HCT116 (cell line): ENCODE measurements at regions not wholly inside any gene's neighbourhood (a gene's known extent, or its start where the extent isn't known, plus 50 kb on each side); places are given as distances from the start of the nearest gene placed in this dataset.

Experiments
- ATAC-seq: fragments of 200-7000 bp; cut with Tn5 transposase; 2 replicates; pipeline ENCODE4 v1.9.1; 2020; ENCODE audit warnings: mild to moderate bottlenecking, moderate library complexity
- BruUV-seq: library from RNA; stranded (reverse); fragments of 400-500 nt; replicated peaks from 2 replicates; lab custom pipeline; 2021; lab: Mats Ljungman, UMichigan
- CTCF ChIA-PET: fragments of 300-600 bp; sonication (Branson Sonifier 250); formaldehyde crosslinking; loops from one replicate; lab custom pipeline; 2021; ENCODE audit warnings: antibody characterized with exemption; lab: Charles Lee
- POLR2A ChIA-PET: fragments of 300-600, 350-600 bp; sonication (Branson Sonifier 250); formaldehyde crosslinking; loops from one replicate; lab custom pipeline; 2021; ENCODE audit warnings: antibody characterized with exemption; lab: Charles Lee
- RAD21 ChIA-PET, 2 experiments: fragments of 300-600 bp; sonication (Branson Sonifier 250); formaldehyde crosslinking; loops; one replicate each; lab custom pipeline; 2023; ENCODE audit warnings: low total read pairs in 2 of 2; ENCODE audit not compliant: uncharacterized antibody in 2 of 2, unreplicated experiment in 2 of 2, low non-redundant PET in 1 of 2; lab: Charles Lee
- DNase-seq: peaks from one replicate; pipeline ENCODE4 v3.0.0-alpha.2; 2010; ENCODE audit warnings: low read depth, low spot score
- H2AFZ ChIP-seq: fragments of 200-600 bp; shearing (Covaris generic), sonication (generic); 2 replicates; pipeline ENCODE4 v1.6.1; 2017; ENCODE audit warnings: low read depth, mixed run types, mixed read lengths, antibody characterized with exemption, low read length; ENCODE audit not compliant: poor library complexity, severe bottlenecking
- H3K27ac ChIP-seq: 2 replicates; pipeline ENCODE4 v1.5.1; 2012; ENCODE audit warnings: low read depth, low read length
- H3K27me3 ChIP-seq: fragments of 200-600 bp; sonication (generic); 2 replicates; pipeline ENCODE4 v1.6.1; 2016; ENCODE audit warnings: mixed run types, low read length, mixed read lengths; ENCODE audit not compliant: insufficient read depth
- H3K36me3 ChIP-seq, 2 experiments: fragments of 200-500 bp in 1 of 2; fragments of 200-600 bp in 1 of 2; sonication (Bioruptor generic) in 1 of 2; sonication (generic) in 1 of 2; 2 replicates each; pipeline versions ENCODE4 v1.5.1 to v1.6.1; 2014 to 2016; ENCODE audit warnings: low read length in 2 of 2, inconsistent platforms in 1 of 2, mixed read lengths in 1 of 2, mixed run types in 1 of 2; ENCODE audit not compliant: insufficient read depth in 2 of 2, control insufficient read depth in 1 of 2
- H3K4me1 ChIP-seq, 2 experiments: fragments of 200-600 bp in 1 of 2; sonication (generic) in 1 of 2; 2 replicates each; pipeline versions ENCODE4 v1.5.1 to v1.6.1; 2012 to 2017; ENCODE audit warnings: low read length in 2 of 2, inconsistent platforms in 1 of 2, mild to moderate bottlenecking in 1 of 2, mixed read lengths in 1 of 2, mixed run types in 1 of 2, moderate library complexity in 1 of 2; ENCODE audit not compliant: insufficient read depth in 2 of 2, control insufficient read depth in 1 of 2
- H3K4me2 ChIP-seq: fragments of 200-600 bp; sonication (generic); 2 replicates; pipeline ENCODE4 v1.6.1; 2017; ENCODE audit warnings: mixed run types, low read length, mixed read lengths
- H3K4me3 ChIP-seq, 2 experiments: fragments of 200-600 bp in 1 of 2; sonication (generic) in 1 of 2; replicated peaks in 1 of 2; 2 replicates each; pipeline ENCODE4 v1.5.1; 2011 to 2016; ENCODE audit warnings: low read length in 2 of 2, control low read depth in 1 of 2, low read depth in 1 of 2, mild to moderate bottlenecking in 1 of 2, mixed read lengths in 1 of 2, mixed run types in 1 of 2
- H3K79me2 ChIP-seq: fragments of 200-600 bp; sonication (generic); 2 replicates; pipeline ENCODE4 v1.6.1; 2017; ENCODE audit warnings: mild to moderate bottlenecking, mixed run types, low read length, moderate library complexity, mixed read lengths; ENCODE audit not compliant: insufficient read depth
- H3K9ac ChIP-seq: fragments of 200-600 bp; sonication (generic); 2 replicates; pipeline ENCODE4 v1.6.1; 2016; ENCODE audit warnings: low read length, mixed read lengths
- H3K9me2 ChIP-seq: fragments of 200-600 bp; sonication (generic), shearing (Covaris generic); 2 replicates; pipeline ENCODE4 v1.6.1; 2017; ENCODE audit warnings: mixed run types, mild to moderate bottlenecking, moderate library complexity; ENCODE audit not compliant: insufficient read depth
- H3K9me3 ChIP-seq, 2 experiments: fragments of 200-500 bp in 1 of 2; fragments of 200-600 bp in 1 of 2; sonication (Bioruptor generic) in 1 of 2; sonication (generic) in 1 of 2; 2 replicates each; pipeline ENCODE4 v1.6.1; 2014 to 2017; ENCODE audit warnings: low read length in 2 of 2, mixed read lengths in 2 of 2, inconsistent platforms in 1 of 2, low read depth in 1 of 2, mild to moderate bottlenecking in 1 of 2, mixed run types in 1 of 2, moderate library complexity in 1 of 2; ENCODE audit not compliant: control insufficient read depth in 1 of 2, insufficient read depth in 1 of 2
- H4K20me1 ChIP-seq: fragments of 200-600 bp; sonication (generic), shearing (Covaris generic); 2 replicates; pipeline ENCODE4 v1.6.1; 2017; ENCODE audit warnings: mixed run types, mild to moderate bottlenecking, moderate library complexity; ENCODE audit not compliant: insufficient read depth
- ATF3 ChIP-seq: IDR thresholded peaks from 2 replicates; pipeline ENCODE4 v1.6.1; 2012
- CBX3 ChIP-seq: IDR thresholded peaks from 2 replicates; pipeline ENCODE4 v1.6.1; 2012; ENCODE audit warnings: low read depth
- CEBPB ChIP-seq: IDR thresholded peaks from 2 replicates; pipeline ENCODE4 v1.6.1; 2012; ENCODE audit warnings: low read depth
- CTCF ChIP-seq, 3 experiments: fragments of 200-600 bp in 1 of 3; sonication (generic) in 1 of 3; IDR thresholded peaks in 2 of 3; conservative IDR thresholded peaks in 1 of 3; 2 replicates each; pipeline ENCODE4 v1.5.1; 2012 to 2017; ENCODE audit warnings: low read depth in 2 of 3, low read length in 2 of 3, antibody characterized with exemption in 1 of 3, borderline replicate concordance in 1 of 3, control low read depth in 1 of 3, mild to moderate bottlenecking in 1 of 3, mixed read lengths in 1 of 3, mixed run types in 1 of 3, moderate library complexity in 1 of 3; ENCODE audit not compliant: insufficient read depth in 1 of 3
- ELF1 ChIP-seq: IDR thresholded peaks from 2 replicates; pipeline ENCODE4 v1.6.1; 2012; ENCODE audit warnings: low read depth, borderline replicate concordance
- EZH2 ChIP-seq: fragments of 200-600 bp; sonication (generic); IDR thresholded peaks from 2 replicates; pipeline ENCODE4 v1.6.1; 2017; ENCODE audit warnings: antibody characterized with exemption, mixed run types
- EZH2phosphoT487 ChIP-seq: fragments of 200-600 bp; IDR thresholded peaks from 2 replicates; pipeline ENCODE4 v1.6.1; 2018; ENCODE audit warnings: antibody characterized with exemption, borderline replicate concordance
- FOSL1 ChIP-seq: IDR thresholded peaks from 2 replicates; pipeline ENCODE4 v1.6.1; 2012; ENCODE audit warnings: low read depth
- JUND ChIP-seq: IDR thresholded peaks from 2 replicates; pipeline ENCODE4 v1.6.1; 2012
- MAX ChIP-seq: IDR thresholded peaks from 2 replicates; pipeline ENCODE4 v1.6.1; 2012
- POLR2A ChIP-seq: IDR thresholded peaks from 2 replicates; pipeline ENCODE4 v1.7.0; 2011; ENCODE audit warnings: borderline replicate concordance; ENCODE audit not compliant: insufficient read depth, insufficient read length; ENCODE audit errors: extremely low read depth
- RAD21 ChIP-seq: IDR thresholded peaks from 2 replicates; pipeline ENCODE4 v1.6.1; 2012; ENCODE audit warnings: low read depth, mild to moderate bottlenecking
- REST ChIP-seq: IDR thresholded peaks from 2 replicates; pipeline ENCODE4 v1.6.1; 2012; ENCODE audit warnings: low read depth
- SIN3A ChIP-seq: IDR thresholded peaks from 2 replicates; pipeline ENCODE4 v1.6.1; 2012; ENCODE audit warnings: low read depth
- SP1 ChIP-seq: IDR thresholded peaks from 2 replicates; pipeline ENCODE4 v1.6.1; 2012; ENCODE audit warnings: low read depth
- SRF ChIP-seq: IDR thresholded peaks from 2 replicates; pipeline ENCODE4 v1.6.1; 2012; ENCODE audit warnings: low read depth
- ZBTB33 ChIP-seq: IDR thresholded peaks from 2 replicates; pipeline ENCODE4 v1.6.1; 2011; ENCODE audit warnings: mild to moderate bottlenecking, low read length, moderate library complexity; ENCODE audit not compliant: insufficient replicate concordance; ENCODE audit errors: extremely low read depth
- ZNF274 ChIP-seq: fragments of 200-500 bp; sonication (Bioruptor generic); IDR thresholded peaks from 2 replicates; pipeline ENCODE4 v1.6.1; 2014; ENCODE audit warnings: mild to moderate bottlenecking, low read depth, low read length, inconsistent platforms
- intact Hi-C: fragments of 100-400 bp; cut with micrococcal nuclease; formaldehyde crosslinking; loops from 2 replicates; pipeline ENCODE4 v1.10.0; 2022

- no TSS peak for BruUV-seq
Observed at GRCh38 chr18:28689588-28689987, 512.7 kb upstream of the CDH2 start.

More at GRCh38 chr18:28689588-28689987, 512.7 kb upstream of the CDH2 start:
- Histone ChIP-seq H3K4me2 (no peak overlapping the region), H2AFZ (no peak overlapping the region), H3K27me3 (no peaks in the 10 kb centered on the region), H4K20me1 (no peaks in the 10 kb centered on the region), H3K27ac (no peak overlapping the region), H3K9ac (no peak overlapping the region), H3K4me1 (no peaks in the 10 kb centered on the region), H3K79me2 (no peaks in the 10 kb centered on the region), H3K9me2 (no peaks in the 10 kb centered on the region), H3K4me3 (no peak overlapping the region), H3K36me3 (no peaks in the 10 kb centered on the region), H3K9me3 (no peaks in the 10 kb centered on the region)
- POLR2A ChIA-PET = no interaction called here
- DNase-seq = no peak
- TF ChIP-seq FOSL1 (no peak), SP1 (no peak), ATF3 (no peak), MAX (no peak), CBX3 (no peak), CTCF (IDR thresholded peaks at IDR 0.05 in 2 of 3, conservative IDR thresholded peaks at IDR 0.05 in 1 of 3; ENCODE audit: borderline replicate concordance in 1 of 3, insufficient read depth in 1 of 3, low read depth in 2 of 3, low read length in 2 of 3) (no peak), CEBPB (no peak), SRF (no peak), ZBTB33 (no peak), SIN3A (no peak), REST (no peak), JUND (no peak), RAD21 (no peak), EZH2 (no peak), POLR2A (no peak), ZNF274 (no peak), ELF1 (no peak), EZH2phosphoT487 (no peak)
- CTCF ChIA-PET = no interaction called here
- no peak for ATAC-seq
- intact Hi-C loops = no loop called here
- RAD21 ChIA-PET = no interaction called here
